ENCODE measurements at regions not wholly inside any gene's neighbourhood (a gene's known extent, or its start where the extent isn't known, plus 50 kb on each side); places are given as distances from the start of the nearest gene placed in this dataset.
"Not testable (repeated sequence)": the region's sequence is repeated elsewhere in the genome, so short reads cannot be mapped to it uniquely, and the experiment has no call there.

DNA sequence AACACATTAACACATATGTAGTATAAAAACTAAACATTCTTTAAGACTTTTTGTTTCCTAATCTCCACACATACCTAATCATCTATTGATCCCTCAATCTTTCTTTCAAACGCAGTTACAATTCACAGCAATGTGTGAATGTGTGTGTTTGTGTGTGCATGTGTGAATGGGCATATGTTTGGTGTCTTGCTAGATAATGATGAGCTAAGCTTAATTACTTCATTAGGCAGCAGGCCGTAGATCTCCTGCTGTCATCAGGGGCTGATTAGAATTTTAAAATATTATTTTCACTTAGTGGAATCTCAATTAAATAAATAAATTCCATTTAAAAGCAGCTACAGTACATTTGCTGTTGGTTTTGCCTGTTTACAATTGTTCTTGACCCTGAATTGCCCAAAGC, 187.8 kb upstream of the LHX8 start:
- DNase-seq (ENCODE audit: low spot score) = no peak

DNA sequence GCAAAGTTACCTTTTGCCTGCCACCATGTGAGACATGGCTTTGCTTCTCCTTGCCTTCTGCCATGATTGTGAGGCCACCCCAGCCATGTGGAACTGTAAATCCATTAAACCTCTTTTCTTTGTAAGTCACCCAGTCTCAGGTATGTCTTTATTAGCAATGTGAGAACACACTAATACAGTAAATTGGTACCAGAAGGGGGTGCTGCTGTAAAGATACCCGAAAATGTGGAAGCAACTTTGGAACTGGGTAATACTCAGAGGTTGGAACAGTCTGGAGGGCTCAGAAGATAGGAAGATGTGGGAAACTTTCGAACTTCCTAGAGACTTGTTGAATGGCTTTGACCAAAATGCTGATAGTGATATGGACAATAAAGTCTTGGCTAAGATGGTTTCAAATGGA, 184.8 kb upstream of the LHX8 start:
- not testable (repeated sequence) for DNase-seq (ENCODE audit: low spot score)

DNA sequence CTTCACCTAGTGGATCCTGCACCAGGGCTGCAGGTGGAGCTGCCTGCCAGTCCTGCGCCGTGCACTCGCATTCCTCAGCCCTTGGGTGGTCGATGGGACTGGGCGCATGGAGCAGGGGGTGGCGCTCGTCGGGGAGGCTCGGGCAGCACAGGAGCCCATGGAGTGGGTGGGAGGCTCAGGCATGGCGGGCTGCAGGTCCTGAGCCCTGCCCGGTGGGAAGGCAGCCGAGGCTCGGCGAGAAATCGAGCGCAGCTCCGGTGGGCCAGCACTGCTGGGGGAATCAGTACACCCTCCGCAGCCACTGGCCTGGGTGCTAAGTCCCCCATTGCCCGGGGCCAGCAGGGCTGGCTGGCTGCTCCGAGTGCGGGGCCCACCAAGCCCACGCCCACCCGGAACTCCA, 182.2 kb upstream of the LHX8 start:
- DNase-seq (ENCODE audit: low spot score) = not testable (repeated sequence)

DNA sequence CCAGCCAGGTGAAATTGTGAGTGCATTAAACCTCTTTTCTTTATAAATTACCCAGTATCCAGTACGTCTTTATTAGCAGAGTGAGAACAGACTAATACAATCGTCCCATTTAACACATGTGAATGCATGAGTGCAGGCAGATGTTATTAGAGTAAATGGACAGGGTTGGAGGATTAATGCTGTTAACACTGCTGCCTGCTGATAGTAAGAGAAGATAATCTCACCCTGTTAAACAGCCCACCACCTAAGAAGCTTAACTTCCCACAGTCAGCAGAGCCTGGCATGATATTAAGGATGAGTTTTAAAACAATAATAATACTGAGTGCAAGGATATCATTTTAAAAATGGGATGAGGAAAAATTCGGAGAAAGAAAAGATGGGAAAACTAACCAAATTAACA, 181.4 kb upstream of the LHX8 start:
- DNase-seq (ENCODE audit: low spot score) = no peak

DNA sequence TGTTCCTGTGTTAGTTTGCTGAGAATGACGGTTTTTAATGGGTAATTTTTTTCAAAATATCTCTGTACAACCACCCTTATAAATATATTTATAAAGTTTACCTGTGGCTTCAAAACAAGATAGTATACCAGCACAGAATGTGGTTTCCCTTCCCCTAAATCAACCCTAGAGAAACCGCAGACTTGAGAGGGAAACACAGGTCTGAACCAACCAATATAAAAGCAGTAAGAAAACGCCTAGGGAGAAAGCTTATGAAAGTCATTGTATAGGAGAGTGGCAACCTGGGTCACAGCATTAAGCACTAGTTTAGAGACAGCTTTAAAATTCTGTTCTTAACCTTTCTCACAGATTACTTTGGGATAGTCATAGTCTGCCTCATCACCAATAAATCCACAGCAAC, 180.6 kb upstream of the LHX8 start:
- DNase-seq (ENCODE audit: low spot score) = no peak

DNA sequence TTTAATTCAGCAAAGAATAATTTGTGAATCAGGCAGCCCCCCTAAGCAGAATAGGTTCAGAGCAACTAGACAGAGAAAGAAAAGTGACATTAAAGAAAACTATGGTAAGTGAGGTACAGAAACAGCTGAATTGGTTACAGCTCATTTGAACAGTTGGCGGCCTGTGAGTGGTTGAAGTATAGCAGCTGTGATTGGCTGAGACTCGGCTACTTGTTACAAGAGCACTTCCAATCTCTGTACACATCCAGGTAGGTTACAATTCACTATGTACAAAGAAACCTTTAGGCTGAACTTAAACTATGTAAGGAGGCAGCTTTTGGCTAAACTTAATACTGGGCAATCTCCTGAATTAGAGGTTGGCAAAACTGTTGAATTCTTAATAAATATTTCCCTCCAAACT, 171.1 kb upstream of the LHX8 start:
- no peak for DNase-seq (ENCODE audit: low spot score)

DNA sequence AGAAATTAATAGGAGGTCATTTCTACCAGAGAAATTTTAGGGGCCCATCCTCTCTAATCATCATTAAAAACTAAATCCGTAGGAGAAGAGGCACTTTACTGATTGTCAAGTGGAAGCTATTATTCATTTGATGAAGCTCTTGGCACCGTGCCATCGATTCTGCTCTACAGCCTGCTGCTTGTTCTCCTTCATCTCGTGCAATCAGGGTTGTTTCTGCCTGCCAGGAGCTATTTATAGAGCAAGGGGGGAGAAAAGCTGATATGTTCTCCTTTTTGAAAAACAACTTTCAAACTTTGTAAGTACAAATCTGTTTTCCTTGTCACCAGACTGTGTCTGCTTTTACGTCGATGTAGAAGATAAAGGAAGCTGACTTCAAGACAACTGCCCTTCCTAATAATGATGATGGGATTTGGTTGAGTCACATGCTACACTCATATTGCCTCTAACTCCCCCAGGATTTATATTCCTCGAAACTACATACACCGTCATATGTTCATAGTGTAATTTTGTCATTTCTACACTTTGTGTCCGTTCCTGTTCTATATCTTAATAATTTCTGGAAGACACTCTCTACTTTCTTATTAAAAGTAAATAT, 169.6 kb upstream of the LHX8 start:
- peak; percentile 48 for DNase-seq (ENCODE audit: low spot score)

DNA sequence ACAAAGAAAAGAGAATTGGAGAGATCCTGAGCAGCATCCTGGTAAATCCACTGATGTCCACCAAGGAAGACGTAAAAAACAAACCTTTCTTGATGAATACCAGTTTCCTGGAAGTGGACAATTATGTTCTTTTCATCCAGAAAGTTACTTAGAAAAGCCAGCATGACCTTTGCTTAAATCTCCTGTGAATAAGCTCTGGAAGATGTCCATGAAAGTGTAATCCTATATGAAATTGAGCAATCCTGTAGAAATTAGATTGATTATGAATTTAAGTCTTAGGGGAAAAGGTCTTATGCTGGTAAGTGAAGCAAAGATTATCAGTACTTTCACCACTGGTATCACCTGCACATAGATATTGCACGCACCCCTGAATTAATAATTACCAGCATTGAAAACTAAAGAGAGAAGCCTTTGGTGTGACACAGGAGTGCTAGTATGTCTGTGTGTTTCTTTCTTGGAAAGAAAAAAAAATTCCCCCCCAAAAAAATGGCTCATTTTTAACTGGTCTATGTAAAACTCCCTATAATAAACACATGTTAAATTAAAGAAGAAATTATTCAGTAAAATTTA, 164.5 kb upstream of the LHX8 start:
- no peak for DNase-seq (ENCODE audit: low spot score)

DNA sequence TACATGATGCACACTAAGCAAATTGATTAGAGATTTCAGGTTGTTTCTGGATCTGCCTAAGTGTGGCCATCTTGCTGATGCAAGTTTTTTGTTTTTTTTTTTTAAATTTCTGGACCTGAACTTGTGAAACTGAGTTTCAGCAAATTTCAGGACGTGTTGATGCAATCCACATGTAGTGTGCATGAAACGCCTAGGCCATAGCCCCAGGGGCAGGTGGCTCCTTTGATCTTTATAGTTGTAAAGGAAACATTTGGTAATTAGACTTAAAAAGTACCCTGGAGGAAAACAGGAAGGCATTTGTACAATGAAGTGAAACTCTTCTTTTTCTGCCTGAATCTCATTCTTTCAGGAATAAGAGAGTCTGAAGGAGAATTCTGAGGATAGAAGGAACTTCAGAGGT, 162.2 kb upstream of the LHX8 start:
- no peak for DNase-seq (ENCODE audit: low spot score)

DNA sequence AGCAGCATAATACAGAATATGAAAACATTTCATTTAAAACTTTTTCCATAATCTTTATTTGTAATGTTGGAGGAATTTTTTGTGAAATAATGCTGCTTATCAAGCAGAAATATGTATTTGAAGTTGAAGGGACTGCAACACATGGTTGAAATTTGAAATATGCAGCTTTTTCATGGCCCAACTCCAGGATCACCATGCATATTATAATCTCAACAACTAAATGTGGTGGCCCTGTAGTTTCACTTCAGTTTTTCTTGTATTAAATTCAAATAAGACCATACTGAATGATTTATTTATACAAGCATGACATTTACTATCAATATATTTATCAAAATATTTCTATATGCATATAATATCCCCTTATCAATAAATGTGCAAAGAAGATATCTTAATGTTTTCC, 157.7 kb upstream of the LHX8 start:
- DNase-seq (ENCODE audit: low spot score) = no peak

DNA sequence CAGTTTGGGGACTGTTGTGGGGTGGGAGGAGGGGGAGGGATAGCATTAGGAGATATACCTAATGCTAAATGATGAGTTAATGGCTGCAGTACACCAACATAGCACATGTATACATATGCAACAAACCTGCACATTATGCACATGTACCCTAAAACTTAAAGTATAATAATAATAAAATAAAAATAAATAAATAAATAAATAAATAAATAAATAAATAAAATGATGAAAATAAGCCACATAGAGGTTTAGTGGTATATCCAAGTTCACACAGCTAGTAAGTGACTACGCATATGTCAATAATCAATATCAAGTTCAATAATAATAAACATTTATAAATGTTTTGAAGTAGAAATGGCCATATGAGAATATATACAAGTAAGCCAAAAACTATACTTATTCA, 141.7 kb upstream of the LHX8 start:
- DNase-seq (ENCODE audit: low spot score) = not testable (repeated sequence)

DNA sequence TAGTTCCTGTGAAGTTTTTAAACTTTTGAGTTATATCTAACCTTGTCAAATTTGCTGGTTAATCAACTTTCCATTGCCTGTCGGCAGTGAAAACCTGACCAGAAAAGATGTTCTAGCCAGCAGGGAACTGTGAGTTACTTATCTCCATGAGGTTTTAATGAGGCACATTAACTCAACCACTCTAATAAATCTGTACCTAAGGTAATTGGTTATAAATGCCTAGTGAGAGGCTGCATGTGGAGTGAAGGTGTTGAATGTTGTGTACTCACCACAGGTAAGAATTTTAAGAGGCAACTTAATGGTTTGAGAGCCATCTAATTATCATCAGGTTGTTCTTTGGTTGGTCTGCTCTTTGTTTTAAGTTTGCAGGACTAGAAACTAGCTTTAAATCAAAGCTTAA, 138.4 kb upstream of the LHX8 start:
- no peak for DNase-seq (ENCODE audit: low spot score)

DNA sequence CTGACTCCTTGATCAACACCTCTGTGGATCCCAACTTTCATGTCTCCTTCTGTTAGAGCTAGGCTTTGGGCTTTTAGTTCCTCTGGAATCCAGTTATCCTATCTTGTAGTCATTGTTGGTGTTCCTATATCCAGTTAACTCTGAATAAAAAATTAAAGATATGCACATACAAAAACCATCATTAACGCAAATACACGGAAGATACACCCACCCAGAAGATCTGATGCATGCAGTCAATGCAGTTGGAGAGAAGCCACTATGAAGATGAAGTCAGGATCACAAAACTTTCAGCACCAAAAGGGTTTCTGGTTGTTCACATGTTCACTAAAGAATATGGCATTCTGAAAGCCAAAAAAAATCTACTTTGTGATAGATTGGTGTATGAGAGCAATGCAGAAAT, 123.6 kb upstream of the LHX8 start:
- DNase-seq (ENCODE audit: low spot score) = no peak

DNA sequence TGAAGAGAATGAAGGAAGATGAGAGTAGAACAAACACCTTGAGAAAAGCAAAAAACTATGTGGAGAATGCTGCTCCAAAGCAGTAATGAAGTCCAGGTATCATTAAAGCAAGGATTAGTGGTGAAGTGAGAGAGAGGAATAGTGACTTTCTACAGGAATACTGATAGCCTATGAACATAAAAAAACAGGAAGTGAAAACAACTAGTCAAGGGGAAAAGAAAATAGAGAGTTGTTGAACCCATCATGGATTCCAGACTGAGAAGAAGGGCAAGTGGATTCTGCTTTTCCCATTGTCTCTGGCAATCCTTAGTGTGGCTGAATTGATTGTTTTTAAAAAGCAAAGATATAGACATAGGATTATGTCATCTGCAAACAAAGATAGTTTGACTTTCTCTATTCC, 119.9 kb upstream of the LHX8 start:
- DNase-seq (ENCODE audit: low spot score) = no peak

DNA sequence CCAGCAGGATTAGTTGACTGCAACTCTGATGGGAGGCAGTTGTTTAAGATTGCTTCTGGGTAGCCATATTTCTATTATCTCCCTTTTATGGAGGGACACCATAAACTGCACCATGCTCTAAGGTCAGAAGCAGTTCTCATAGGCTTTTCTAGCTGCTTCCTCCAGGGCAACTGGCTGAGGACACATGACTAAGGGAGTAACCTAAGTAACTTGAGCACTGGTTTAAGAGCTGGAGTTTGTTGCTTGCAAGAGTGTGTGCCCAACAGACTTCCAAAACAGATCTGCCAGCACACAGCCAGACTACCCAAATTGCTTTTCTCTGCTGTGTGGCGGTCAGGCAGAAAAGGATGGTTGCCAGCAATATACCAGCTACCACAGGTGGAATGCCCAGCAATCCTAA, 111.2 kb upstream of the LHX8 start:
- DNase-seq (ENCODE audit: low spot score) = no peak

DNA sequence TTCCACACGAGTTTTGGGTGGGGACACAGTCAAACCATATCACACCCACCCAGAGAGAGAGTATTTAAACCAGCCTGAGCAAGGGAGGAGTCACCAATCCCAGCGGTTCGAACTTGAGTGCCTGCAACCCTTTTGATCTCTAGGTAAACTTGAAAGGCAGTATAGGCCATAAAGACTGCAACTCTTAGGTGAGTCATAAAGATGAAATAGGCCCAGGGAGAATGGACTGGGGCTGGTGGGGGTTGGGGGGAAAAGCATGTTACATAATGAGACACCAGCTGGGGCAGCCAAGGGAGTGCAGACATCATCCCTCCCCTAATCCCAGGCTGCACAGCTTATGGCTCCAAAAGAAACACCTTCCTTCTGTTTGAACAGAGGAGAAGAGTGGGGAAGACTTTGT, 99.8 kb upstream of the LHX8 start:
- no peak for DNase-seq (ENCODE audit: low spot score)

DNA sequence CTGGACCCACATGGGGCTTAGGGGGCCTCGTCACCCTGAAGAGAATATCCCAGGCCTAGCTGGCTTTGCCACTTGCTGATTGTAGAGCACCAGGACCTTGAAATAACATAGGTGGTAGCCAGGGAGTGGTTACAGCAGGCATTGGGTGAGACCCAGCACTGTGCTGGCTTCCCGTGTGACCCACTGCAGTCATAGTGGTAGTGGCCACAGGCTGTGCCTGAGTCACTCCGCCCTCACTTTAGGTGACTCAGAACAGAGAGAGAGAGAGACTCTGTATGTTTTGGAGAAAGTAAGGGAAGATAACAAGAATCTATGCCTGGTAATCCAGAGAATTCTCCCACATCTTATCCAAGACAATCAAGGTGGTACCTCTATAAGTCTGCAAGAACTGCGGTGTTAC, 98.7 kb upstream of the LHX8 start:
- DNase-seq (ENCODE audit: low spot score) = no peak

DNA sequence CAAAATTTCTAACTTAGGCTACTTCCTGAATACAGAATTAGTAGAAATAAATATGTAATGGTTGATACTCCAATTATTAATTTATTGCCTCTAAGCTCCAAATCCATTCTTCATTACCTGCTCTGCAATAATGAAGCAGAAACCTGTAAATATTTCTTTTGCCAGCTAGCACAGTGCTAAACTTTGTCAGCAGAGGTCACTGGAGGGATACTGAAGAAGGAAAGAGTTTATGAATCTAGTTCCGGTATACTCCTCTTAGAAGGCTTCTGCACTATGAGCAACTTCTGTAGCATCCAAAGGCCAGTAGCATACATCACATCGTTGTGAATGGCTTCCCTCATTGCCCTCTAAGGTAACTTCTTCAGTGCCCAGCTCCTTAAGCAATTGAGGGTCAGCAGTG, 81.0 kb upstream of the LHX8 start:
- DNase-seq (ENCODE audit: low spot score) = no peak

DNA sequence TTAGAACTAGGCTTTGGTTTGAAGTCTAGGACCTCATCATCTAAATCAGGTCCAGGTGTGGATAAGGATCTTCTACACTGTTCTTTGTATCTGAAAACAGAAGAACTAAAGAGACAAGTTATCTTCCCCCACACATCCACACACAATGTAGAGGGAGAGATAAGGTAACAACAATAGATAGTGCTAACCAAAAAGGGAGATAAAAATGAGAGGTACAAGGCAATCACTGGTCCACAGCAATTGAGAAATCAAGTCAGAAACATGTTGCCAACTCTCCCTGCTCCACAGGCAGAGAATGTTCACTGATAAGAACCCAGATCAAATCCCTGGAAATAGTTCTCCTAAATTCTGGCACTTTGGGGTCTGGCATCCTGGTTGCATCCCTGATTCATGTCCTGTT, 75.8 kb upstream of the LHX8 start:
- DNase-seq (ENCODE audit: low spot score) = no peak

DNA sequence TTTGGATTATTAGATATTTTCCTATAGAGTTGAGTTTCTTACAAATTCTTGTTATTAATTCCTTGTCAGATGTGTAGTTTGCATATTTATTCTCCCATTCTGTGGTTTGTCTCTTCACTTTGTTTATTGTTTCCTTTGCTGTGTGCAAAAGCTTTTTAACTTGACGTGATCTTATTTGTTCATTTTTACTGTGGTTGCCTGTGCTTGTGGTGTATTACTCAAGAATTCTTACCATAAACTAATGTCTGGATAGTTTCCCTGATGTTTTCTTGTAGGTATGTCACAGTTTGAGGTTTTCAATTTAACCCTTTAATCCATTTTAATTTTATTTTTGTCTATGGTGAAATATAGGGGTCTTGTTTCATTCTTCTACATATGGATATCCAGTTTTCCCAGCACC, 72.1 kb upstream of the LHX8 start:
- DNase-seq (ENCODE audit: low spot score) = no peak

DNA sequence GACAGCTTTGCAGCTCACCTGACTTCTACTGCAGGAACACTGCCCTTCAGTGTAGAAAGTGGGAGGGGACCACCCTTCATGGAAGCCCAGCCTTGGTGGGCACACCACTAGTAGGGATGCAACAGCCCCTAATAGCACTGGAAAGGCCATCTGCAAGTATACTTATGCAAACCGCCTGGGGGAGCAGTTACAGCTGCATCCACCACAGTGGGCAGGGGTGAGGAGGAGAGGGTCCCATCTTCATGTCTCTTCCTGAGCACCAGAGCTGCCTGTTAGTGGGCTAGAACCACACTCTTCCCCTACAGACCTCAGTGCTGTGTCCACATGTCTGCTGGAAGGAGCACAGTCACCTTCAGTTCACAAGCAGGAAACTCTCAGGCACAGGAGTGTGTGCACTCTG, 66.2 kb upstream of the LHX8 start:
- DNase-seq (ENCODE audit: low spot score) = no peak

DNA sequence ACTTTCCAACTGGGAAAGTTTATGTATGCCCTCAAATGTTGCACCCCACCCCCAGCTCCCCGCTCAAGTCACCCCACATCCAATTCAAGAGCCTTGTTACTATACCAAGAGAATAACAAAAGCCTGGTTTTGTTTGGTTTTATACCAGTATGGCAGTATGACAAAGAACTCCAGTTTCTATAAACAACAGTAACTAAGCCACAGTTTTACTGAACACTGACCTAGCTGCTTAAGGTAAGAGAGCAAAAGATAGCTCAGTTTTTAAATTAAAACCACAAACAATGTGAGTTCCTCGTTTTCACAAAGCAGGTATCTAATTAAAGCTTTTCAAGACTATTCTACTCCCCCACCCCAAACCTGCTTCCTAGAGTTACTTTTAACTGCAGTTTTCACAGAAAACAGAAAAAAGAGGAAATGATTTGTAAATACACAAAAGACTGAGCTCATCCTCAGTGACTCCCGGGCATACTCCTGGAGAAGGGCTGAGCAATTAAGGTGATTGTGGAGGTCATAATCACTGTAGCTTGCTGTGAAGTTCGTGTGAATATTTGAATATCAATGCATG, 59.3 kb upstream of the LHX8 start:
- no peak for DNase-seq (ENCODE audit: low spot score)

DNA sequence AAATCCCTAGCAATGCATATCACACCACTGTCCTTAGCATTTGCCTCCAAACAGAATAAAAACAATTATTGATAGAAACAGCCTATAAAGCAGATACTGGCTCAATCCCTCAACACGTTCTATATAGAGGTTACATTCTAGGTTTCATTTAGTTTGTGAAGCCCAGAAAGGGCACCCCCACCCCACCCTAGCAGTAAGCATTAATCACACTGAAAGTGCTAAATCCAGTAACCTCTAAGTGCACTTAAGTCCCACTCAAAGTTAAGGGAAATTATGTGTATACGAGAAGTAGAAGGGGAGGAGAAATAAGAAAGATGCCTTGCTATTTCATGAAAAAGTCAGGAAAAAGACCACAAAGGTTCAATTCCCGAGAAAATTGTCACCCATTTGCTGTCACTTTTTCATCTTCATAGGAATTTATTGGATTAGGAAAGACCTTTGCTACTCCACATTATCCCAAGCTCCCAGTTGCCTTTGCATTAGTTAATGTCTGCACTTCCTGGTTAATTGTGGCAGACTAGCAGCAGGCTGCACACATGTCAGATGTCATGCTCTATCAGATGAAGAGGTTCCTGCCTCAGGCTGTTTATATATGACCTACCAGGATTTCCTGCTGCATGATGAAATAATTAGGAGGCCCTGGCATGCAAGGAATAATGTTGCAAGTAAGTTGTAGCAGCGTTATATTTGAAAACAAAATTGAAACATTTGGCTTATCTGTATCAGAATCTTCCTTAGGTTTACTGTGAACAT, 54.5 kb upstream of the LHX8 start:
- no peak for DNase-seq (ENCODE audit: low spot score)
